Ascending aorta (tissue), 2 donors: ENCODE measurements at regions not wholly inside any gene's neighbourhood (a gene's known extent, or its start where the extent isn't known, plus 50 kb on each side); places are given as distances from the start of the nearest gene placed in this dataset.

Source experiments
- DNase-seq, 2 donors: peaks; one replicate each; pipeline ENCODE4 v3.0.0-alpha.2; 2019; ENCODE audit warnings: low spot score in 2 of 2
- H3K27ac ChIP-seq, 2 donors: fragments of 200-600 bp; sonication (generic); one replicate each; pipeline ENCODE4 v1.5.1; 2016 to 2017; ENCODE audit warnings: mild to moderate bottlenecking in 1 of 2
- H3K27me3 ChIP-seq: fragments of 200-600 bp; sonication (generic); one replicate; pipeline ENCODE4 v1.5.1; 2017
- H3K36me3 ChIP-seq, 2 donors: fragments of 200-600 bp; sonication (generic); one replicate each; pipeline ENCODE4 v1.5.1; 2016
- H3K4me1 ChIP-seq, 2 donors: fragments of 200-600 bp; sonication (generic); one replicate each; pipeline ENCODE4 v1.5.1; 2016 to 2017; ENCODE audit warnings: mild to moderate bottlenecking in 1 of 2
- H3K4me3 ChIP-seq, 2 donors: fragments of 200-600 bp; sonication (generic); one replicate each; pipeline ENCODE4 v1.5.1; 2016 to 2017; ENCODE audit warnings: mild to moderate bottlenecking in 1 of 2
- H3K9me3 ChIP-seq, 2 donors: fragments of 200-600 bp; sonication (generic); one replicate each; pipeline ENCODE4 v1.5.1; 2016
- intact Hi-C: fragments of 100-400 bp; cut with DNase I; formaldehyde crosslinking; loops from one replicate; pipeline ENCODE4 v1.15.1; 2023
- TF ChIP-seq, protein P1 (sequence below), 3 experiments: fragments of 200-600 bp in 2 of 3; fragments of 450-650 bp in 1 of 3; sonication (generic) in 2 of 3; IDR thresholded peaks; one replicate each; pipeline ENCODE4 v1.5.1; 2016 to 2019; ENCODE audit warnings: antibody characterized with exemption in 3 of 3, mild to moderate bottlenecking in 1 of 3, moderate library complexity in 1 of 3

GRCh38 chr22:49561338-49561737, 266.3 kb downstream of the BRD1 start:
- no peaks in the 10 kb centered on the region for H3K27me3 ChIP-seq
- no peak for DNase-seq
- no peak overlapping the region for H3K4me3 ChIP-seq
- no peaks in the 10 kb centered on the region for H3K4me1 ChIP-seq
- H3K36me3 ChIP-seq, result no peaks in the 10 kb centered on the region
- TF ChIP-seq, protein P1, sequence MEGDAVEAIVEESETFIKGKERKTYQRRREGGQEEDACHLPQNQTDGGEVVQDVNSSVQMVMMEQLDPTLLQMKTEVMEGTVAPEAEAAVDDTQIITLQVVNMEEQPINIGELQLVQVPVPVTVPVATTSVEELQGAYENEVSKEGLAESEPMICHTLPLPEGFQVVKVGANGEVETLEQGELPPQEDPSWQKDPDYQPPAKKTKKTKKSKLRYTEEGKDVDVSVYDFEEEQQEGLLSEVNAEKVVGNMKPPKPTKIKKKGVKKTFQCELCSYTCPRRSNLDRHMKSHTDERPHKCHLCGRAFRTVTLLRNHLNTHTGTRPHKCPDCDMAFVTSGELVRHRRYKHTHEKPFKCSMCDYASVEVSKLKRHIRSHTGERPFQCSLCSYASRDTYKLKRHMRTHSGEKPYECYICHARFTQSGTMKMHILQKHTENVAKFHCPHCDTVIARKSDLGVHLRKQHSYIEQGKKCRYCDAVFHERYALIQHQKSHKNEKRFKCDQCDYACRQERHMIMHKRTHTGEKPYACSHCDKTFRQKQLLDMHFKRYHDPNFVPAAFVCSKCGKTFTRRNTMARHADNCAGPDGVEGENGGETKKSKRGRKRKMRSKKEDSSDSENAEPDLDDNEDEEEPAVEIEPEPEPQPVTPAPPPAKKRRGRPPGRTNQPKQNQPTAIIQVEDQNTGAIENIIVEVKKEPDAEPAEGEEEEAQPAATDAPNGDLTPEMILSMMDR (IDR thresholded peaks at IDR 0.05), result no peak
- no peak overlapping the region for H3K27ac ChIP-seq
- H3K9me3 ChIP-seq, result no peaks in the 10 kb centered on the region
- intact Hi-C loops, result no loop called here

DNA sequence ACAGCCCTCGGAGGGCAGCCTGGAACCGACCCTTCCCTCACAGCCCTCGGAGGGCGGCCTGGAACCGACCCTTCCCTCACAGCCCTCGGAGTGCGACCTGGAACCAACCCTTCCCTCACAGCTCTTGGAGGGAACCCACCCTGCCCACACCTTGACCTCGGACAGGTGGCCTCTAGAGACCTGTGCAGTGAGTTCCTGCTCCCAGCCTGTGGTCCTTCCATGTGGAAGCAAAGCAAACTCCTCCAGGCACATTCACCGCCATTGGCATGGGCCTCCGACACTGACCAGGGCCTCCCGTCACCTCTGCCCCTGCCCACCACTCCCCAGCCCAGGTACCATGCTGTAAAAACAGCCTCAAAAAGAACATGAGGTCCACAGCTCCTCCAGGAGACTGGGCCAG, 272.1 kb downstream of the BRD1 start:
- peak in 1 of 2 donors; percentile 45 for DNase-seq

DNA sequence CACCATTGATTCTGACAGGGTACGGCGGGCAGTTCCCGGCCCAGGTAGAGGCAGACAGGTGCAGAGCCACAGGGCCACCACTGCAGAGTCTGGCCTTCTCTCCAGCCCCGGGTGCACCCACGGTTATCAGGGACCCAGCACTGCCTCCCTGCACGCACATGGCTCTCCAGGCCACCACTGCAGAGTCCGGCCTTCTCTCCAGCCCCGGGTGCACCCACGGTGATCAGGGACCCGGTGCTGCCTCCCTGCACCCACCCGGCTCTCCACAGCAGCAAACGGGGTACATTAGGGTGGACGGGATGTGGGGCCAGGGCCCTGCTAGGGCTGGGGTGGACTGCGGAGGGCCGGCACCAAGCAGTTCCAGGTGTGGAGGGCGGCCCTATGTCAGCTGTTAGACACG, 272.9 kb downstream of the BRD1 start:
- no peaks in the 10 kb centered on the region for H3K4me1 ChIP-seq
- intact Hi-C loops, result no loop called here
- no peaks in the 10 kb centered on the region for H3K9me3 ChIP-seq
- H3K4me3 ChIP-seq, result no peak overlapping the region
- TF ChIP-seq, protein P1 (IDR thresholded peaks at IDR 0.05), result no peak
- no peaks in the 10 kb centered on the region for H3K36me3 ChIP-seq
- H3K27me3 ChIP-seq, result no peaks in the 10 kb centered on the region
- no peak overlapping the region for H3K27ac ChIP-seq
- peak in 1 of 2 donors; percentile 38 for DNase-seq

More for the DNA sequence above, 272.1 kb downstream of the BRD1 start:
- no peaks in the 10 kb centered on the region for H3K4me1 ChIP-seq
- intact Hi-C loops, result no loop called here
- H3K4me3 ChIP-seq, result no peak overlapping the region
- no peaks in the 10 kb centered on the region for H3K36me3 ChIP-seq
- TF ChIP-seq, protein P1 (IDR thresholded peaks at IDR 0.05), result no peak
- H3K9me3 ChIP-seq, result no peaks in the 10 kb centered on the region
- H3K27me3 ChIP-seq, result no peaks in the 10 kb centered on the region
- H3K27ac ChIP-seq, result no peak overlapping the region

DNA sequence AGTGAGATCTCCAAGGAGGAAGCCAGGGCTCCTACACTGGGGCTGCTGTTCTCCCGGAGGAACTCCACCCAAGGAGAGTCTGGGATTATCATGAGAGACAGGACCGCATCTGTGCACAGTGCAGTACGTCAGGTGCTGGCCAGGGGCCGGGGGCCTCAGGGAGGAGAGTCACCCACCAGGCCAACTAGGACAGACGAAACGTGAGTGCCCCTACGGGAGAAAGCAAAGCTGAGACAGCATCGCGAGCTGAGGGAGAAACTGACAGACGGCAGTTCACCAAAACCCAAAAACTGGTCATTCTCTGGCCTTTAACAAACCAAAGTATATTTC, 273.4 kb downstream of the BRD1 start:
- no peaks in the 10 kb centered on the region for H3K4me1 ChIP-seq
- no peak overlapping the region for H3K4me3 ChIP-seq
- DNase-seq, result no peak
- H3K36me3 ChIP-seq, result no peaks in the 10 kb centered on the region
- intact Hi-C loops, result no loop called here
- H3K9me3 ChIP-seq, result no peaks in the 10 kb centered on the region
- TF ChIP-seq, protein P1 (IDR thresholded peaks at IDR 0.05), result no peak
- no peak overlapping the region for H3K27ac ChIP-seq
- H3K27me3 ChIP-seq, result no peaks in the 10 kb centered on the region

DNA sequence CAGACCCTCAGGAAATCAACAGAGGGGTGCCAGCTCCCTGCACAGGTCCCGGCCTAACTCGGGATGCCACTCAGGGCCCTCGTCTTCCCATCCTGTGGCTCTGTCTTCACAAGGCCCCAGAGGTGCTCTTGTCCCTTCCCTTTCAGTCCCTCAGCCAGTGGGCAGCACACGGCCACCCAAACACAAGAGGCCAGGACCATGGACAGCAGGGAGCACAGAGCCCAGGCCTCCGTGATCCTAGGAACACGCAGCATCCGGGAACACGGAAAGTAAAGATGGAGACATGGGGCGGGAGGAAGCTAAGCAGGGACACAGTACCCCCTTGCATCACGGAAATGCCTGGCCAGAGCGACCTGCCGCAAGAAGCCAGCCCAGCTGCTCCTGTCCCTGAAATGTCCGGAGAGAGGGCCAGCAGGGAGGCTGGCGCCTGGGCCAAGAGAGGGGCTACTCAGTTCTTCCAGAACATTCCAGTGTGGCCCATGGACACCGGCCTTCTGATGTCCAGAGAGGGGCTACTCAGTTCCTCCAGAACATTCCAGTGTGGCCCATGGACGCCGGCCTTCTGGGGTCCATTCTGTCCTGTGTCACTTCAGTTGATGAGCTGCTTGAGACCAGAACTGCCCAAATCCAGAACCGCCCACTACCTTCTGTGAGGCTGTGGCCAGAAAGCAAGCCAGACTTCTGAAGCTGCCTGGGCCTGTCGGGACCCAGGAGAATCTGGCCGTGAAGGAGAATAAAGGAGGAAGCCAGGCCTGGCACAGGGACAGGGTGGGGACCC, 274.0 kb downstream of the BRD1 start:
- Histone ChIP-seq H3K36me3 (no peaks in the 10 kb centered on the region), H3K27me3 (no peaks in the 10 kb centered on the region), H3K9me3 (no peaks in the 10 kb centered on the region), H3K4me1 (no peaks in the 10 kb centered on the region), H3K4me3 (no peak overlapping the region), H3K27ac (no peak overlapping the region)
- DNase-seq, result peak in 1 of 2 donors; percentile 47
- TF ChIP-seq, protein P1 (IDR thresholded peaks at IDR 0.05), result no peak
- intact Hi-C loops, result no loop called here
